SU-DHL-6 (cell line): ENCODE measurements at regions not wholly inside any gene's neighbourhood (a gene's known extent, or its start where the extent isn't known, plus 50 kb on each side); places are given as distances from the start of the nearest gene placed in this dataset.
A peak's percentile ranks its signal among the peaks of the same experiment; 100 is the strongest.

Source experiments
- H2AFZ ChIP-seq: fragments of 200-600 bp; sonication (generic); 2 replicates; pipeline ENCODE4 v1.6.1; 2014; ENCODE audit warnings: low read depth, mild to moderate bottlenecking, moderate library complexity, mixed read lengths, antibody characterized with exemption, low read length; ENCODE audit not compliant: severe bottlenecking
- H3F3A ChIP-seq: fragments of 200-600 bp; shearing (Covaris generic); 2 replicates; pipeline ENCODE4 v1.6.0; 2016; ENCODE audit warnings: antibody characterized with exemption, mild to moderate bottlenecking; ENCODE audit not compliant: insufficient read depth
- H3K27ac ChIP-seq: fragments of 200-600 bp; sonication (generic); 2 replicates; pipeline ENCODE4 v1.5.1; 2016; ENCODE audit warnings: low read depth, mild to moderate bottlenecking, low read length, moderate library complexity, mixed read lengths
- H3K27me3 ChIP-seq: fragments of 200-600 bp; sonication (generic), shearing (Covaris generic); 2 replicates; pipeline ENCODE4 v1.6.0; 2014; ENCODE audit warnings: mild to moderate bottlenecking, low read length
- H3K36me3 ChIP-seq: fragments of 200-600 bp; sonication (generic); 2 replicates; pipeline ENCODE4 v1.6.1; 2014; ENCODE audit warnings: mild to moderate bottlenecking, low read length, mixed read lengths
- H3K4me2 ChIP-seq: fragments of 300-600, 200-600 bp; shearing (Covaris generic), sonication (generic); 2 replicates; pipeline ENCODE4 v1.6.0; 2014; ENCODE audit warnings: low read length, low read depth, mild to moderate bottlenecking; ENCODE audit not compliant: poor library complexity, severe bottlenecking
- H3K4me3 ChIP-seq: fragments of 200-600 bp; sonication (generic); 2 replicates; pipeline ENCODE4 v1.5.1; 2014; ENCODE audit warnings: antibody characterized with exemption, low read length, mild to moderate bottlenecking, mixed read lengths; ENCODE audit not compliant: insufficient read depth, poor library complexity, severe bottlenecking
- H3K79me2 ChIP-seq: fragments of 200-600 bp; sonication (generic); 2 replicates; pipeline ENCODE4 v1.6.1; 2014; ENCODE audit warnings: mild to moderate bottlenecking, low read length, moderate library complexity; ENCODE audit not compliant: insufficient read depth
- H3K9ac ChIP-seq: fragments of 200-600 bp; sonication (generic); 2 replicates; pipeline ENCODE4 v1.7.0; 2014; ENCODE audit warnings: mild to moderate bottlenecking, low read length
- H3K9me2 ChIP-seq: fragments of 200-600 bp; sonication (generic); replicated peaks from 2 replicates; pipeline ENCODE4 v1.6.1; 2014; ENCODE audit warnings: low read length; ENCODE audit not compliant: insufficient read depth
- H3K9me3 ChIP-seq: fragments of 200-600 bp; sonication (generic); 2 replicates; pipeline ENCODE4 v1.6.1; 2014; ENCODE audit warnings: low read length, mixed read lengths; ENCODE audit not compliant: insufficient read depth
- H4K20me1 ChIP-seq: fragments of 200-600 bp; sonication (generic); 2 replicates; pipeline ENCODE4 v1.6.1; 2014; ENCODE audit warnings: low read depth, mild to moderate bottlenecking, antibody characterized with exemption, low read length, moderate library complexity, mixed read lengths
- EZH2phosphoT487 ChIP-seq: fragments of 200-600 bp; sonication (generic), shearing (Covaris generic); conservative IDR thresholded peaks from 2 replicates; pipeline ENCODE4 v1.6.1; 2018; ENCODE audit warnings: mild to moderate bottlenecking, antibody characterized with exemption, low read length, moderate library complexity, mixed read lengths
- TF ChIP-seq, protein P1 (sequence below): fragments of 200-600 bp; sonication (generic); IDR thresholded peaks from one replicate; pipeline ENCODE4 v1.5.1; 2017; ENCODE audit warnings: antibody characterized with exemption, mild to moderate bottlenecking, low read length, moderate library complexity; ENCODE audit not compliant: insufficient read depth, poor library complexity, severe bottlenecking

GRCh38 chr1:50348449-50349241, 74.6 kb downstream of the DMRTA2 start:
- no peaks in the 10 kb centered on the region for H3K79me2 ChIP-seq
- no peaks in the 10 kb centered on the region for H3K9me2 ChIP-seq
- no peaks in the 10 kb centered on the region for H3K36me3 ChIP-seq
- no peak overlapping the region for H3K27ac ChIP-seq
- TF ChIP-seq, protein P1, sequence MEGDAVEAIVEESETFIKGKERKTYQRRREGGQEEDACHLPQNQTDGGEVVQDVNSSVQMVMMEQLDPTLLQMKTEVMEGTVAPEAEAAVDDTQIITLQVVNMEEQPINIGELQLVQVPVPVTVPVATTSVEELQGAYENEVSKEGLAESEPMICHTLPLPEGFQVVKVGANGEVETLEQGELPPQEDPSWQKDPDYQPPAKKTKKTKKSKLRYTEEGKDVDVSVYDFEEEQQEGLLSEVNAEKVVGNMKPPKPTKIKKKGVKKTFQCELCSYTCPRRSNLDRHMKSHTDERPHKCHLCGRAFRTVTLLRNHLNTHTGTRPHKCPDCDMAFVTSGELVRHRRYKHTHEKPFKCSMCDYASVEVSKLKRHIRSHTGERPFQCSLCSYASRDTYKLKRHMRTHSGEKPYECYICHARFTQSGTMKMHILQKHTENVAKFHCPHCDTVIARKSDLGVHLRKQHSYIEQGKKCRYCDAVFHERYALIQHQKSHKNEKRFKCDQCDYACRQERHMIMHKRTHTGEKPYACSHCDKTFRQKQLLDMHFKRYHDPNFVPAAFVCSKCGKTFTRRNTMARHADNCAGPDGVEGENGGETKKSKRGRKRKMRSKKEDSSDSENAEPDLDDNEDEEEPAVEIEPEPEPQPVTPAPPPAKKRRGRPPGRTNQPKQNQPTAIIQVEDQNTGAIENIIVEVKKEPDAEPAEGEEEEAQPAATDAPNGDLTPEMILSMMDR = peak; percentile 68
- TF ChIP-seq EZH2phosphoT487 = no peak
- no peak overlapping the region for H3K9ac ChIP-seq
- no peaks in the 10 kb centered on the region for H3F3A ChIP-seq
- H3K4me3 ChIP-seq = no peak overlapping the region
- H3K9me3 ChIP-seq = no peaks in the 10 kb centered on the region
- no peak overlapping the region for H3K4me2 ChIP-seq
- H2AFZ ChIP-seq = no peak overlapping the region
- H4K20me1 ChIP-seq = no peaks in the 10 kb centered on the region
- no peaks in the 10 kb centered on the region for H3K27me3 ChIP-seq

GRCh38 chr1:50347933-50348332, 75.3 kb downstream of the DMRTA2 start:
- Histone ChIP-seq H2AFZ (no peak overlapping the region), H3K79me2 (no peaks in the 10 kb centered on the region), H3F3A (no peaks in the 10 kb centered on the region), H4K20me1 (no peaks in the 10 kb centered on the region), H3K27me3 (no peaks in the 10 kb centered on the region), H3K36me3 (no peaks in the 10 kb centered on the region), H3K9me3 (no peaks in the 10 kb centered on the region), H3K4me2 (no peak overlapping the region), H3K4me3 (no peak overlapping the region), H3K27ac (no peak overlapping the region), H3K9ac (no peak overlapping the region), H3K9me2 (no peaks in the 10 kb centered on the region)
- no peak for TF ChIP-seq EZH2phosphoT487
- TF ChIP-seq, protein P1 = no peak

DNA sequence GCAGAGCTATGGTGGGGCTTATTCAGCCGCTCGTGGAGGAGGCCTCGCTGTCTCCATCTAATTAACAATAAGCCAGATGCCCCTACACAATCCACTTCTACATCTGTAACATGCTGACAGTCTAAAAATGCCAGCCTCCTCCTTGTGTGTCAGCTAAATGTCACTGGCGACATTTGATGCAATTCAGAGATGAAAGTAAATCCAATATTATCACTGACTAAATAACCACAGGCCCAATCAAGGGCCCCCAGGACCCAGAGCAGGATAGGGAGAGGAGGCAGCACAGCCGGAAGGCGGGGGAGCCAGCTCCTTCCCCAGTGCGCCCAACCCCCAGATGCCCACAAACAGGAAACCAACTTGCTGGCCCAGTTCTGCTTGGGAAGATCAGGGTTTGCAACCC, 76.6 kb downstream of the DMRTA2 start:
- no peak for TF ChIP-seq EZH2phosphoT487
- TF ChIP-seq, protein P1 = no peak

More for the DNA sequence above, 76.6 kb downstream of the DMRTA2 start:
- Histone ChIP-seq H2AFZ (no peak overlapping the region), H3K9ac (no peak overlapping the region), H3K9me2 (no peaks in the 10 kb centered on the region), H3K27ac (no peak overlapping the region), H3K36me3 (no peaks in the 10 kb centered on the region), H3K27me3 (no peaks in the 10 kb centered on the region), H3K4me2 (no peak overlapping the region), H3K4me3 (no peak overlapping the region), H3K9me3 (no peaks in the 10 kb centered on the region), H4K20me1 (no peaks in the 10 kb centered on the region), H3K79me2 (no peaks in the 10 kb centered on the region), H3F3A (no peaks in the 10 kb centered on the region)
